PC-9 (cell line): ENCODE measurements at regions not wholly inside any gene's neighbourhood (a gene's known extent, or its start where the extent isn't known, plus 50 kb on each side); places are given as distances from the start of the nearest gene placed in this dataset.

Experiments used
- BruUV-seq: library from RNA; stranded (reverse); fragments of 400-500 nt; replicated peaks from 2 replicates; lab custom pipeline; 2021; lab: Mats Ljungman, UMichigan
- CTCF ChIA-PET: fragments of 300-600 bp; sonication (Branson Sonifier 250); formaldehyde crosslinking; loops from one replicate; lab custom pipeline; 2022; ENCODE audit warnings: antibody characterized with exemption; lab: Charles Lee
- POLR2A ChIA-PET: fragments of 300-600 bp; sonication (Branson Sonifier 250); formaldehyde crosslinking; loops from one replicate; lab custom pipeline; 2022; ENCODE audit warnings: antibody characterized with exemption; ENCODE audit not compliant: unreplicated experiment; lab: Charles Lee
- DNase-seq, 2 experiments: peaks; one replicate each; pipeline versions ENCODE4 v3.0.0 to v3.0.0-alpha.2; 2015 to 2022; ENCODE audit warnings: mixed read lengths in 1 of 2
- H2AFZ ChIP-seq: fragments of 200-600 bp; sonication (generic); 2 replicates; pipeline ENCODE4 v1.8.1; 2017; ENCODE audit warnings: antibody characterized with exemption
- H3F3A ChIP-seq: fragments of 200-600 bp; sonication (generic); 2 replicates; pipeline ENCODE4 v1.8.1; 2017; ENCODE audit warnings: antibody characterized with exemption, mild to moderate bottlenecking, low read depth; ENCODE audit not compliant: insufficient read depth
- H3K27ac ChIP-seq: fragments of 200-600 bp; sonication (generic); 2 replicates; pipeline ENCODE4 v1.6.1; 2016; ENCODE audit warnings: mixed run types
- H3K27me3 ChIP-seq: fragments of 200-600 bp; sonication (generic); 2 replicates; pipeline ENCODE4 v1.6.1; 2016; ENCODE audit warnings: low read depth, mixed run types; ENCODE audit not compliant: insufficient read depth
- H3K36me3 ChIP-seq: fragments of 200-600 bp; sonication (generic); 2 replicates; pipeline ENCODE4 v1.6.1; 2016; ENCODE audit warnings: low read depth, mixed run types
- H3K4me1 ChIP-seq: fragments of 200-600 bp; sonication (generic); replicated peaks from 2 replicates; pipeline ENCODE4 v1.6.1; 2016; ENCODE audit warnings: mixed run types; ENCODE audit not compliant: insufficient read depth
- H3K4me2 ChIP-seq: fragments of 200-600 bp; sonication (generic); 2 replicates; pipeline ENCODE4 v1.6.1; 2017; ENCODE audit warnings: mixed run types
- H3K4me3 ChIP-seq: fragments of 200-600 bp; sonication (generic); 2 replicates; pipeline ENCODE4 v1.6.1; 2016; ENCODE audit warnings: mixed run types
- H3K79me2 ChIP-seq: fragments of 200-600 bp; sonication (generic); 2 replicates; pipeline ENCODE4 v1.6.1; 2017; ENCODE audit warnings: low read depth, mixed run types
- H3K9me2 ChIP-seq: fragments of 200-600 bp; sonication (generic); 2 replicates; pipeline ENCODE4 v1.8.1; 2017; ENCODE audit warnings: mild to moderate bottlenecking; ENCODE audit not compliant: insufficient read depth
- H3K9me3 ChIP-seq: fragments of 200-600 bp; sonication (generic); 2 replicates; pipeline ENCODE4 v1.8.1; 2016; ENCODE audit warnings: low read depth; ENCODE audit not compliant: insufficient read depth
- H4K20me1 ChIP-seq: fragments of 200-600 bp; sonication (generic); 2 replicates; pipeline ENCODE4 v1.8.1; 2017; ENCODE audit not compliant: insufficient read depth
- CTCF ChIP-seq: fragments of 200-600 bp; sonication (generic); conservative IDR thresholded peaks from 2 replicates; pipeline ENCODE4 v1.6.1; 2017; ENCODE audit warnings: mixed run types, antibody characterized with exemption, mild to moderate bottlenecking, moderate library complexity
- EZH2 ChIP-seq: fragments of 200-600 bp; sonication (generic); IDR thresholded peaks from 2 replicates; pipeline ENCODE4 v1.8.0; 2017; ENCODE audit warnings: antibody characterized with exemption, low read depth
- intact Hi-C: fragments of 100-400 bp; cut with micrococcal nuclease; formaldehyde crosslinking; loops from one replicate; pipeline ENCODE4 v1.10.0; 2022; ENCODE audit not compliant: unreplicated experiment

GRCh38 chr2:153604133-153604532 is 125.6 kb upstream of the RPRM start:
- no peaks in the 10 kb centered on the region for H3K79me2 ChIP-seq
- ChIA-PET POLR2A (no interaction called here), CTCF (no interaction called here)
- no peaks in the 10 kb centered on the region for H4K20me1 ChIP-seq
- H3K36me3 ChIP-seq = no peaks in the 10 kb centered on the region
- TF ChIP-seq CTCF (no peak), EZH2 (no peak)
- H3F3A ChIP-seq = no peaks in the 10 kb centered on the region
- BruUV-seq = no TSS peak
- no peaks in the 10 kb centered on the region; the same call in 1 of the 2 replicates for H3K9me3 ChIP-seq
- no peak overlapping the region for H3K4me2 ChIP-seq
- no peak overlapping the region for H2AFZ ChIP-seq
- H3K4me1 ChIP-seq = peaks cover 10% of the 10 kb centered on the region
- no peak for DNase-seq
- H3K27me3 ChIP-seq = no peaks in the 10 kb centered on the region
- intact Hi-C loops = no loop called here
- no peak overlapping the region for H3K27ac ChIP-seq
- H3K9me2 ChIP-seq = no peaks in the 10 kb centered on the region
- no peak overlapping the region for H3K4me3 ChIP-seq

- no peaks in the 10 kb centered on the region; the same call in 1 of the 2 replicates for H3K9me3 ChIP-seq
- no peak overlapping the region for H2AFZ ChIP-seq
- H3K79me2 ChIP-seq = no peaks in the 10 kb centered on the region
- H3F3A ChIP-seq = no peaks in the 10 kb centered on the region
- no peak overlapping the region for H3K4me3 ChIP-seq
- no peaks in the 10 kb centered on the region for H4K20me1 ChIP-seq
- no peak for DNase-seq
- H3K36me3 ChIP-seq = no peaks in the 10 kb centered on the region
- ChIA-PET CTCF (interaction anchor here (0.6 kb wide), 1 partner anchor 1537 kb away, joined by 5 read pairs; no protein-coding TSS in a partner anchor), POLR2A (interaction anchor here (0.6 kb wide), 1 partner anchor 202 kb away, joined by 6 read pairs; no protein-coding TSS in a partner anchor)
- peaks cover 10% of the 10 kb centered on the region for H3K4me1 ChIP-seq
- H3K9me2 ChIP-seq = no peaks in the 10 kb centered on the region
- H3K4me2 ChIP-seq = no peak overlapping the region
- no TSS peak for BruUV-seq
- H3K27me3 ChIP-seq = no peaks in the 10 kb centered on the region
- H3K27ac ChIP-seq = no peak overlapping the region
- intact Hi-C loops = no loop called here
- TF ChIP-seq EZH2 (no peak), CTCF (no peak)
Measured at GRCh38 chr2:153606623-153607022, 128.1 kb upstream of the RPRM start.

- no peak overlapping the region for H3K4me3 ChIP-seq
- H3K9me3 ChIP-seq = no peaks in the 10 kb centered on the region
- H3K9me2 ChIP-seq = no peaks in the 10 kb centered on the region
- no peak overlapping the region for H2AFZ ChIP-seq
- no peaks in the 10 kb centered on the region for H4K20me1 ChIP-seq
- TF ChIP-seq CTCF (peak; percentile 46), EZH2 (no peak)
- no peak overlapping the region for H3K4me2 ChIP-seq
- H3K36me3 ChIP-seq = no peaks in the 10 kb centered on the region
- ChIA-PET POLR2A (no interaction called here), CTCF (no interaction called here)
- intact Hi-C loops = no loop called here
- H3K4me1 ChIP-seq = no peaks in the 10 kb centered on the region
- no peak for DNase-seq
- no TSS peak for BruUV-seq
- no peaks in the 10 kb centered on the region for H3F3A ChIP-seq
- H3K27ac ChIP-seq = no peak overlapping the region
- no peaks in the 10 kb centered on the region for H3K79me2 ChIP-seq
- H3K27me3 ChIP-seq = no peaks in the 10 kb centered on the region
Measured at GRCh38 chr2:153622285-153622684, 143.7 kb upstream of the RPRM start.
